Neutrophil (primary cell): ENCODE measurements at regions not wholly inside any gene's neighbourhood (a gene's known extent, or its start where the extent isn't known, plus 50 kb on each side); places are given as distances from the start of the nearest gene placed in this dataset.

ENCODE experiments used
- H3K27ac ChIP-seq: fragments of 200-600 bp; sonication (generic); 2 replicates; pipeline ENCODE4 v1.5.1; 2016; ENCODE audit warnings: mild to moderate bottlenecking, moderate library complexity
- H3K27me3 ChIP-seq: fragments of 200-600 bp; sonication (generic); 2 replicates; pipeline ENCODE4 v1.6.0; 2016; ENCODE audit warnings: mild to moderate bottlenecking
- H3K36me3 ChIP-seq: fragments of 200-600 bp; sonication (generic); 2 replicates; pipeline ENCODE4 v1.5.1; 2017
- H3K4me1 ChIP-seq, 2 experiments: fragments of 200-600 bp in 1 of 2; sonication (generic) in 1 of 2; 1 replicate in 1 of 2; 2 replicates in 1 of 2; pipeline versions ENCODE4 v1.5.1 to v1.6.1; 2013 to 2016; ENCODE audit warnings: low read depth in 1 of 2, low read length in 1 of 2, mild to moderate bottlenecking in 1 of 2, moderate library complexity in 1 of 2; ENCODE audit not compliant: control insufficient read depth in 1 of 2, insufficient read depth in 1 of 2
- H3K4me3 ChIP-seq, 2 experiments: fragments of 200-600 bp in 1 of 2; sonication (generic) in 1 of 2; 1 replicate in 1 of 2; 2 replicates in 1 of 2; pipeline ENCODE4 v1.5.1; 2013 to 2016; ENCODE audit warnings: low read depth in 1 of 2, low read length in 1 of 2, mild to moderate bottlenecking in 1 of 2, moderate library complexity in 1 of 2
- H3K9me3 ChIP-seq: fragments of 200-600 bp; sonication (generic); 2 replicates; pipeline ENCODE4 v1.5.1; 2016
- CTCF ChIP-seq: fragments of 200-600 bp; sonication (generic); IDR thresholded peaks from 2 replicates; pipeline ENCODE4 v1.5.1; 2016; ENCODE audit warnings: antibody characterized with exemption

- Histone ChIP-seq H3K27me3 (no peaks in the 10 kb centered on the region), H3K36me3 (no peaks in the 10 kb centered on the region), H3K4me3 (no peak overlapping the region), H3K27ac (no peak overlapping the region), H3K9me3 (no peaks in the 10 kb centered on the region), H3K4me1 (peaks cover 6% of the 10 kb centered on the region in 2 experiments)
- no peak for TF ChIP-seq CTCF
These were observed 98.6 kb upstream of the KLF7 start for GRCh38 chr2:207264310-207264709.

- no peak for TF ChIP-seq CTCF
These were observed 99.6 kb upstream of the KLF7 start for GRCh38 chr2:207265332-207265731.

DNA sequence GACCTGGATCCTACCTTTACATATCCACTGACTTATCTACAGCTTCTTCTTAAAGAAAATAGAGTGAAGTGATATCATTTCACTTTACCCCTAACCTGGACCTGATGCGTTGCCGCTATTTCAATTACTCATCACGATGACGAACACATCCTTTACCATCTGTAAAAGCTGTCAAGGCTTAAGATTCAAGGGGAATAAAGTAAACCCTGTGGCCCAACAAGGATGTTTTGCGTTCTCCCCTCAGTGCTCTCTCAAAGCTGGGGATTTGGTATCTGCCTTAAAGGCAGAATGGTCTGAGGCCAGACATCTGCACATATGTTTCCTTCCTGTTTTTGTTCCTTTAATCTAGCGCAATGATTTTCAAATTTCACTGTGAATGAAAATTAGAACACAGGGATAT lies 100.1 kb upstream of the KLF7 start:
- Histone ChIP-seq H3K27me3 (no peaks in the 10 kb centered on the region), H3K36me3 (no peaks in the 10 kb centered on the region), H3K4me3 (no peak overlapping the region), H3K4me1 (peaks cover 6% of the 10 kb centered on the region in 2 experiments), H3K27ac (no peak overlapping the region), H3K9me3 (no peaks in the 10 kb centered on the region)
- TF ChIP-seq CTCF, result no peak

More at GRCh38 chr2:207265332-207265731, 99.6 kb upstream of the KLF7 start:
- Histone ChIP-seq H3K9me3 (no peaks in the 10 kb centered on the region), H3K4me3 (no peak overlapping the region), H3K36me3 (no peaks in the 10 kb centered on the region), H3K4me1 (peaks cover 6% of the 10 kb centered on the region in 2 experiments), H3K27ac (no peak overlapping the region), H3K27me3 (no peaks in the 10 kb centered on the region)

GRCh38 chr2:207266648-207267047 lies 100.9 kb upstream of the KLF7 start:
- Histone ChIP-seq H3K36me3 (no peaks in the 10 kb centered on the region), H3K27ac (no peak overlapping the region), H3K9me3 (no peaks in the 10 kb centered on the region), H3K4me3 (no peak overlapping the region), H3K4me1 (peaks cover 6% of the 10 kb centered on the region in 2 experiments), H3K27me3 (no peaks in the 10 kb centered on the region)
- TF ChIP-seq CTCF, result no peak

DNA sequence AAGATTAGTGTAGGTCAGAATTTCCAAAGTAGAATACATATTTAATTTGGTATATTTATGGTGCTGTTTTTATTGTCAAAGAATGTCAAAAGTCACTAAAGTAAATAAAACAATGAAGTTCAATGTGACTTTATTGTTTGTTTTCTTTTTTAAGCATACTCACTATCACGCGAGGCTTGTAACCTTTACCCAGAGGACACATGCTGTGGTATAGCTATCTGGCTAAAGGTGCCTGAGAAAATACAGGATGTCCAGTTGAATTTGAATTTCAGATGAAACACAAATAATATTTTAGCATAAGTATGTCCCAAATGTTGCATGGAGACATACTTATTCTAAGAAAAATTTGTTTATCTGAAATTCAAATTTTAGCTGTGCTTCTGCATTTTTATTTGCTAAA lies 103.3 kb upstream of the KLF7 start:
- H3K4me3 ChIP-seq, result no peak overlapping the region
- no peak for TF ChIP-seq CTCF
- no peak overlapping the region for H3K27ac ChIP-seq
- H3K36me3 ChIP-seq, result no peaks in the 10 kb centered on the region
- H3K4me1 ChIP-seq, result peaks cover 6% of the 10 kb centered on the region in 2 experiments
- H3K9me3 ChIP-seq, result no peaks in the 10 kb centered on the region
- no peaks in the 10 kb centered on the region for H3K27me3 ChIP-seq
